WI38 (cell line): ENCODE measurements at regions not wholly inside any gene's neighbourhood (a gene's known extent, or its start where the extent isn't known, plus 50 kb on each side); places are given as distances from the start of the nearest gene placed in this dataset.
"Not testable (repeated sequence)": the region's sequence is repeated elsewhere in the genome, so short reads cannot be mapped to it uniquely, and the experiment has no call there.

Experiments
- H3K4me3 ChIP-seq: 2 replicates; pipeline ENCODE4 v1.5.1; 2011; ENCODE audit warnings: low read depth, mild to moderate bottlenecking, control low read depth, low read length
- CTCF ChIP-seq: IDR thresholded peaks from 2 replicates; pipeline ENCODE4 v1.5.1; 2012; ENCODE audit warnings: low read depth, mild to moderate bottlenecking, control low read depth, low read length

GRCh38 chr20:16810216-16810615 lies 62.1 kb downstream of the OTOR start:
- no peak overlapping the region for H3K4me3 ChIP-seq
- TF ChIP-seq CTCF: no peak

GRCh38 chr20:16816192-16816591 lies 68.0 kb downstream of the OTOR start:
- H3K4me3 ChIP-seq: no peak overlapping the region
- no peak for TF ChIP-seq CTCF

- TF ChIP-seq CTCF: no peak
- H3K4me3 ChIP-seq: no peak overlapping the region
Observed at GRCh38 chr20:16819483-16819882, 71.3 kb downstream of the OTOR start.

DNA sequence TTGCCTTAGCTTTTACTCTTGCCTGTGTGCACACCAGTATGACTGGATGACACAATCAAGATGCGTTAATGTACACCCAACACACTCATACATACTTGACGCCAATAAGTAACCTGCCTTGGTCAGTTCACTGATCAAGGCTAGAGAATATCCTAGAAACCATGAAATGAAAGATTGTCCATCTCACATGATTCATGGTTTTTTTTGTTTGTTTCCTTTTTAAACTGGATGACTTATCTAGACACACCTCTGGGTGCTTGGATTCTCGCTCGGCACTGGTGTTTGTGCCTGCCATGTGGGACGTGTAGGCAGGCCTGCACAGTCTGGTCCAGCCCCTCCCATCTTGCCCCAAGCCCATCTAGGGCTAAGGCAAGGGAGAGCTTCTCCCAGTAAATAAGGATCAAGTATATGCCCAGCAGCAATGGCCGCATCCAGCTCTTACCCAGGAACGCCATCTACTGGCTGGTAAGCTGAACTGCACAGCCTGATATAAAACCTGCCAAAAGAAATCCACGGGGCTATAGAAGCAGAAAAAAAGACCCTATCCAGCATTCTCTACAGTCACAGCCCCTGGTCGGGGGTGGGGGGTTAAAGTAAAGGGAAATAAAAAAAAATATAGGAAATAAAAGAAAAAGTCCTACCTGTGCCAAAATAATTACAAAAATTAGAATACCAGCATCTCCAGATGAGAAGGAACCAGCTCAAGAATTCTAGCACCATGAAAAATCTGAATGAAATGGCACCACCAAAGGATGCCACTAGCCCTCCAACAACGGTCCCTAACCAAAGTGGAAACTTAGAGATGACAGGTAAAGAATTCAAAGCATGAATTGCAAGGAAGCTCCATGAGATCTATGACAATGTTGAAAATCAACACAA lies 73.3 kb downstream of the OTOR start:
- peak; percentile 99 for TF ChIP-seq CTCF
- H3K4me3 ChIP-seq: no peak overlapping the region

GRCh38 chr20:16824664-16825063 lies 76.5 kb downstream of the OTOR start:
- no peak for TF ChIP-seq CTCF
- H3K4me3 ChIP-seq: no peak overlapping the region

GRCh38 chr20:16828666-16829305 lies 80.6 kb downstream of the OTOR start:
- no peak for TF ChIP-seq CTCF
- no peak overlapping the region for H3K4me3 ChIP-seq

DNA sequence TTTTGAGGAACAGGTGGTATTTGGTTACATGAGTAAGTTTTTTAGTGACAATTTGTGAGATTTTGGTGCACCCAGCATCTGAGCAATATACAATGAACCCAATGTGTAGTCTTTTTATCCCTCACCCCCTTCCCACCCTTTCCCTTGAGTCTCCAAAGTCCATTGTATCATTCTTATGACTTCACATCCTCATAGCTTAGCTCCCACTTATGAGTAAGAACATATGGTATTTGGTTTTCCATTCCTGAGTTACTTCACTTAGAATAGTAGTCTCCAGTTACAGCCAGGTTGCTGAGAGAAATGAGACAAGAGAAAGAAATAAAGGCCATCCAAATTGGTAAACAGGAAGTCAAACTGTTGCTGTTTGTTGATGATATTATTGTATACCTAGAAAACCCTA lies 87.5 kb downstream of the OTOR start:
- not testable (repeated sequence) for H3K4me3 ChIP-seq
